ENCODE measurements at regions not wholly inside any gene's neighbourhood (a gene's known extent, or its start where the extent isn't known, plus 50 kb on each side); places are given as distances from the start of the nearest gene placed in this dataset.

- no peak for TF ChIP-seq CTCF (conservative IDR thresholded peaks at IDR 0.05; ENCODE audit: low read depth, low read length)
- no peak for DNase-seq (ENCODE audit: low read depth)
- H3K4me3 ChIP-seq (ENCODE audit: low read depth, low read length), result no peak overlapping the region
Measured at GRCh38 chr10:2968401-2969058, 98.8 kb upstream of the PFKP start.

GRCh38 chr10:2966134-2966533, 101.2 kb upstream of the PFKP start:
- no peak overlapping the region for H3K4me3 ChIP-seq (ENCODE audit: low read depth, low read length)
- TF ChIP-seq CTCF (conservative IDR thresholded peaks at IDR 0.05; ENCODE audit: low read depth, low read length), result no peak
- DNase-seq (ENCODE audit: low read depth), result no peak

DNA sequence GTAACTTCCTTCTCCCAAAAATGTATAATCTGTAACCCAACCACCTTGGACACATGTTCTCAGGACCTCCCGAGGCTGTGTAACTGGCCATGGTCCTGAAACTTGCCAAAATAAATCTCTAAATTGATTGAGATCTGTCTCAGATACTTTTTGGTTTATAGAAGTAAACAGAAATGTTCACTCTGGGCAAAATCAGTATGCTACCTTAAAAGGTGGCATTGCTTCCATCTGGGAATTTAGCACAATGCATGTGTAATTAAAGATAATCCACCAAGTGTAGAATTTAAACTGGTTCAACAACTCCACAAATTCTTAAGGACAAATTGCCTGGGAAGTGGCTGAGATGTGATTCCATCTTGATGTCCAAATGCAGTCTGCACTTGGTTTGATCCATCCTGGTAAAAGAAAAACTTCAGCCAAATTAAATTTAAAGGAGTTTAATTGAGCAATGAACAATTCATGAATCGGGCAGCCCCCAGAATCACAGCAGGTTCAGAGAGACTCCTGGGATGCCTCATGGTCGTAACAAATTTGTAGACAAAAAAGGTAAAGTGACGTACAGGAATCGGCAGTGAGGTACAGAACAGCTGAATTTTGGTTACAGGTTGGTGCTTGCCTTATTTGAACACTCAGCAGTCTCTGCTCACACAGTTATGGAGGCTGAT, 102.6 kb upstream of the PFKP start:
- DNase-seq (ENCODE audit: low read depth), result no peak
- TF ChIP-seq CTCF (conservative IDR thresholded peaks at IDR 0.05; ENCODE audit: low read depth, low read length), result no peak
- no peak overlapping the region for H3K4me3 ChIP-seq (ENCODE audit: low read depth, low read length)

DNA sequence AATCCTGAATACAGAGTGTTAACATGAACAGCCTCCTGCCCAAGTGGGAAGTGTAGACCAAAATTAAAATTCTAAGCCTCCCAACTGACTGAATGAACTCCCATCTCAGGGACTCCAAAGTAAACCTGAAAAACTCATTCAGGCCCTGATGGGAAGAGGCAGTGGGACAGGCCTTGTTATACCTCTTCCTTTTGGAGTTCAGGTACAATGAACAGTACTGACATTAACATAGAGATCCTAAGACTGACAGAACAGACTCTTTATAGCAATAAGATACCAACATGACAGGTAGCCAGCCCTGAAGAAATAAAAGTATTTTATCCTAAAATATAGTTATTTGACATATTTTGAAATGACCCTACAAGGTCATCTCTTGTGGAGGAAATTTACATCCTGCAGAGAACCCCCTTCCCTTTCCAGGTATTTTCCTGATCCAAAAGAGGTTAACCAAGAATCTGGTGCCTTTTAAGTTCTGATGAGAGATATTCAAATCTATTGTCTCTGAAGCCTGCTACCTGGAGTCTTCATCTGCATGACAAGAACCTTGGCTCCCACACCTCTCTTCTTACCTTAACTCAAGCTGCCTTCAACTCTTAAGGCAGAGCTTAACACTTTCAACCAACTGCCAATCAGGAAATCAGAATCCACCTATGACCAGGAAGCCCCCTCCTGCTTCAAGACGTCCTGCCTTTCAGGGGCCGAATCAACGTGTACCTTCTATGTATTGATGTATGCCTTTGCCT, 103.3 kb upstream of the PFKP start:
- DNase-seq (ENCODE audit: low read depth), result no peak
- no peak overlapping the region for H3K4me3 ChIP-seq (ENCODE audit: low read depth, low read length)
- TF ChIP-seq CTCF (conservative IDR thresholded peaks at IDR 0.05; ENCODE audit: low read depth, low read length), result no peak

DNA sequence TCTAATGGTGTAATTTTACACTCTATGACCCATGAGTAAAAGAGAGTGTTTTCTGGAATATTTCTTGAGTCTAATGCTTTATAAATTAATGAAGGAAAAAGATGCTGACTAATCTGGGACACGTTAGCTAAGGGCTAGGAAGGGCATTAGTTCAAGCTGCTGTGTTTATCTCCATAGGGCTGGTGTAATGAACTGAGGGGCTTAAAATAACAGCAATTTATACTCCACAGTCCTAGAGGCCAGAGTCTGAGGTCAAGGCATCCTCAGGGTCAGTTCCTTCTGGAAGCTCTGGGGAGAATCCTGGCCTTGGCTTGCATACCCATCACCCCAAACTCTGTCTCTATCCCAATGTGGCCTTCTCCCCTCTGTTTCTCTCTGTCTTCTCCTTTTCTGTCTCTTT, 105.2 kb upstream of the PFKP start:
- no peak for DNase-seq (ENCODE audit: low read depth)
- no peak for TF ChIP-seq CTCF (conservative IDR thresholded peaks at IDR 0.05; ENCODE audit: low read depth, low read length)
- no peak overlapping the region for H3K4me3 ChIP-seq (ENCODE audit: low read depth, low read length)

DNA sequence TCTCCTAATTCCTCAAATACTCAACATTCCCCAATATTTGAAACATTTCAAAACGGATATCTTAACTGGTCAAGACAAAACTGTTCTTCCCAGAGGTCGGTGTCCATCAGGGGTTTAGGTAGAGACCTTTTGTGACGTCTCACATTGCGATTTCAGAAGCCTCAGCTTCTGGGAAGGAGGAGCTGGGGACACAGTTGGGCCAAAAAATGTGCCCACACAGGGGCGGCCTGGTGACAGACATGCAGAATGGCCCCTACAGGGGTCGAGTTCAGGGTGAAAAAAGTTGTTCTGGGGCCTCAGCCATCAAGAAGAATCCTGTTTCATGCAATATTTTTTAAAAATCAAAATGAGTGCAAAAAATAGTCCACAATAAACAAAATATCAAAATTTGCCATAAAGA, 108.7 kb upstream of the PFKP start:
- no peak for TF ChIP-seq CTCF (conservative IDR thresholded peaks at IDR 0.05; ENCODE audit: low read depth, low read length)
- H3K4me3 ChIP-seq (ENCODE audit: low read depth, low read length), result no peak overlapping the region
- DNase-seq (ENCODE audit: low read depth), result no peak
